ENCODE measurements at regions not wholly inside any gene's neighbourhood (a gene's known extent, or its start where the extent isn't known, plus 50 kb on each side); places are given as distances from the start of the nearest gene placed in this dataset.

- no peak for DNase-seq (ENCODE audit: low spot score)
Measured at GRCh38 chr11:131121426-131122333, 205.4 kb upstream of the SNX19 start.

- DNase-seq (ENCODE audit: low spot score) = no peak
Measured at GRCh38 chr11:131122448-131122847, 206.2 kb upstream of the SNX19 start.

- DNase-seq (ENCODE audit: low spot score) = no peak
Measured at GRCh38 chr11:131129474-131129873, 213.2 kb upstream of the SNX19 start.

- no peak for DNase-seq (ENCODE audit: low spot score)
Measured at GRCh38 chr11:131135611-131136010, 219.3 kb upstream of the SNX19 start.

- DNase-seq (ENCODE audit: low spot score) = peak; percentile 29
Measured at GRCh38 chr11:131136486-131136885, 220.2 kb upstream of the SNX19 start.

- DNase-seq (ENCODE audit: low spot score) = no peak
Measured at GRCh38 chr11:131137046-131137445, 220.8 kb upstream of the SNX19 start.

- DNase-seq (ENCODE audit: low spot score) = no peak
Measured at GRCh38 chr11:131138731-131139130, 222.5 kb upstream of the SNX19 start.

GRCh38 chr11:131145791-131146190, 224.6 kb upstream of the NTM start:
- no peak for DNase-seq (ENCODE audit: low spot score)

- peak; percentile 32 for DNase-seq (ENCODE audit: low spot score)
Measured at GRCh38 chr11:131146827-131147490, 223.5 kb upstream of the NTM start.

GRCh38 chr11:131154351-131154750, 216.1 kb upstream of the NTM start:
- DNase-seq (ENCODE audit: low spot score) = no peak

GRCh38 chr11:131157678-131158077, 212.7 kb upstream of the NTM start:
- no peak for DNase-seq (ENCODE audit: low spot score)

GRCh38 chr11:131160846-131161245, 209.6 kb upstream of the NTM start:
- DNase-seq (ENCODE audit: low spot score) = no peak

- no peak for DNase-seq (ENCODE audit: low spot score)
Measured at GRCh38 chr11:131163613-131164012, 206.8 kb upstream of the NTM start.

GRCh38 chr11:131165036-131165435, 205.4 kb upstream of the NTM start:
- DNase-seq (ENCODE audit: low spot score) = no peak

- no peak for DNase-seq (ENCODE audit: low spot score)
Measured at GRCh38 chr11:131168839-131169713, 201.3 kb upstream of the NTM start.

GRCh38 chr11:131172011-131172410, 198.4 kb upstream of the NTM start:
- DNase-seq (ENCODE audit: low spot score) = no peak

- no peak for DNase-seq (ENCODE audit: low spot score)
Measured at GRCh38 chr11:131178020-131178419, 192.4 kb upstream of the NTM start.

GRCh38 chr11:131178596-131178995, 191.8 kb upstream of the NTM start:
- DNase-seq (ENCODE audit: low spot score) = no peak

- no peak for DNase-seq (ENCODE audit: low spot score)
Measured at GRCh38 chr11:131179836-131180235, 190.6 kb upstream of the NTM start.

- DNase-seq (ENCODE audit: low spot score) = no peak
Measured at GRCh38 chr11:131185915-131186314, 184.5 kb upstream of the NTM start.

- no peak for DNase-seq (ENCODE audit: low spot score)
Measured at GRCh38 chr11:131186629-131187101, 183.8 kb upstream of the NTM start.

GRCh38 chr11:131190446-131190845, 180.0 kb upstream of the NTM start:
- no peak for DNase-seq (ENCODE audit: low spot score)

Data from GM03348 (cell line).